ENCODE measurements at regions not wholly inside any gene's neighbourhood (a gene's known extent, or its start where the extent isn't known, plus 50 kb on each side); places are given as distances from the start of the nearest gene placed in this dataset.

DNA sequence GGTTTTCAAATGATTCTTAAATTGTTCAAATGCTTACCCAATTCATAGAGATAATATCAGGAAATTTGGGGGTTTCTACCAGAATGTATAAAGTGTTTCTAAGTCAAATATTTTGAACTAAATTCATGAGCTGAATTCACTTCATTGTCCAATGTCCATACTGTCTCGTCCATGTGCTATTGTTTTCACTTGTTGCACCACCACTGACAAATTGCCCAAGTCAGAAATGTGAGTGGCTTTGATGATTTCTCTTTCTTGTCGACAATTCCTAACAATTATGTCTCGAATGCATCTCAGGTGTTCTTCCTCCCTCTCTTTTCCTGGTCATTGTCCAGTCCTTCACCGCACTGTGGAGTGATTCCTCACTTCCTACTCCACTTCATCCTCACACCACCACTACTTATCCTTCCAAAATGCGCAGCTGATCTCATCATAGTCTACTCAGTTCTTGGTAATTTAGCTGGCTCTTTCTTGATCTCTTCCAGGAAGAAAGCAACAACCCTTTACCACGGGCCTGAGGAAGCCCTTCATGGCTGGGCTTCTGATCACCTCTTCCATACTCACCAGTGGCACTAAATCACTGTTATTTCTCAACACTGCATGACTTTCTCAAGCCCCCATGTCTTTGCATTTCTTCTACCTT lies 161.1 kb downstream of the FOXA2 start:
- Histone ChIP-seq H3K27me3 (ENCODE audit: insufficient read depth, poor library complexity, severe bottlenecking) (no peaks in the 10 kb centered on the region), H3K4me3 (replicated peaks; ENCODE audit: insufficient read depth, low read length) (no peak overlapping the region), H3K27ac (replicated peaks) (no peak overlapping the region)
- no peak for TF ChIP-seq POLR2AphosphoS5 (IDR thresholded peaks at IDR 0.05; ENCODE audit: low read depth)
- TF ChIP-seq GABPA (IDR thresholded peaks at IDR 0.05; ENCODE audit: low read depth): no peak
- TF ChIP-seq SPI1 (IDR thresholded peaks at IDR 0.05; ENCODE audit: borderline replicate concordance, low read depth): no peak
- TF ChIP-seq, protein P1, sequence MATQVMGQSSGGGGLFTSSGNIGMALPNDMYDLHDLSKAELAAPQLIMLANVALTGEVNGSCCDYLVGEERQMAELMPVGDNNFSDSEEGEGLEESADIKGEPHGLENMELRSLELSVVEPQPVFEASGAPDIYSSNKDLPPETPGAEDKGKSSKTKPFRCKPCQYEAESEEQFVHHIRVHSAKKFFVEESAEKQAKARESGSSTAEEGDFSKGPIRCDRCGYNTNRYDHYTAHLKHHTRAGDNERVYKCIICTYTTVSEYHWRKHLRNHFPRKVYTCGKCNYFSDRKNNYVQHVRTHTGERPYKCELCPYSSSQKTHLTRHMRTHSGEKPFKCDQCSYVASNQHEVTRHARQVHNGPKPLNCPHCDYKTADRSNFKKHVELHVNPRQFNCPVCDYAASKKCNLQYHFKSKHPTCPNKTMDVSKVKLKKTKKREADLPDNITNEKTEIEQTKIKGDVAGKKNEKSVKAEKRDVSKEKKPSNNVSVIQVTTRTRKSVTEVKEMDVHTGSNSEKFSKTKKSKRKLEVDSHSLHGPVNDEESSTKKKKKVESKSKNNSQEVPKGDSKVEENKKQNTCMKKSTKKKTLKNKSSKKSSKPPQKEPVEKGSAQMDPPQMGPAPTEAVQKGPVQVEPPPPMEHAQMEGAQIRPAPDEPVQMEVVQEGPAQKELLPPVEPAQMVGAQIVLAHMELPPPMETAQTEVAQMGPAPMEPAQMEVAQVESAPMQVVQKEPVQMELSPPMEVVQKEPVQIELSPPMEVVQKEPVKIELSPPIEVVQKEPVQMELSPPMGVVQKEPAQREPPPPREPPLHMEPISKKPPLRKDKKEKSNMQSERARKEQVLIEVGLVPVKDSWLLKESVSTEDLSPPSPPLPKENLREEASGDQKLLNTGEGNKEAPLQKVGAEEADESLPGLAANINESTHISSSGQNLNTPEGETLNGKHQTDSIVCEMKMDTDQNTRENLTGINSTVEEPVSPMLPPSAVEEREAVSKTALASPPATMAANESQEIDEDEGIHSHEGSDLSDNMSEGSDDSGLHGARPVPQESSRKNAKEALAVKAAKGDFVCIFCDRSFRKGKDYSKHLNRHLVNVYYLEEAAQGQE (IDR thresholded peaks at IDR 0.05; ENCODE audit: insufficient replicate concordance, low read depth): no peak
- TF ChIP-seq, protein P2, sequence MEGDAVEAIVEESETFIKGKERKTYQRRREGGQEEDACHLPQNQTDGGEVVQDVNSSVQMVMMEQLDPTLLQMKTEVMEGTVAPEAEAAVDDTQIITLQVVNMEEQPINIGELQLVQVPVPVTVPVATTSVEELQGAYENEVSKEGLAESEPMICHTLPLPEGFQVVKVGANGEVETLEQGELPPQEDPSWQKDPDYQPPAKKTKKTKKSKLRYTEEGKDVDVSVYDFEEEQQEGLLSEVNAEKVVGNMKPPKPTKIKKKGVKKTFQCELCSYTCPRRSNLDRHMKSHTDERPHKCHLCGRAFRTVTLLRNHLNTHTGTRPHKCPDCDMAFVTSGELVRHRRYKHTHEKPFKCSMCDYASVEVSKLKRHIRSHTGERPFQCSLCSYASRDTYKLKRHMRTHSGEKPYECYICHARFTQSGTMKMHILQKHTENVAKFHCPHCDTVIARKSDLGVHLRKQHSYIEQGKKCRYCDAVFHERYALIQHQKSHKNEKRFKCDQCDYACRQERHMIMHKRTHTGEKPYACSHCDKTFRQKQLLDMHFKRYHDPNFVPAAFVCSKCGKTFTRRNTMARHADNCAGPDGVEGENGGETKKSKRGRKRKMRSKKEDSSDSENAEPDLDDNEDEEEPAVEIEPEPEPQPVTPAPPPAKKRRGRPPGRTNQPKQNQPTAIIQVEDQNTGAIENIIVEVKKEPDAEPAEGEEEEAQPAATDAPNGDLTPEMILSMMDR (IDR thresholded peaks at IDR 0.05; ENCODE audit: insufficient read depth, low read length): no peak
- no peak for DNase-seq (ENCODE audit: low read depth in 1 of 2, low spot score in 1 of 2)

DNA sequence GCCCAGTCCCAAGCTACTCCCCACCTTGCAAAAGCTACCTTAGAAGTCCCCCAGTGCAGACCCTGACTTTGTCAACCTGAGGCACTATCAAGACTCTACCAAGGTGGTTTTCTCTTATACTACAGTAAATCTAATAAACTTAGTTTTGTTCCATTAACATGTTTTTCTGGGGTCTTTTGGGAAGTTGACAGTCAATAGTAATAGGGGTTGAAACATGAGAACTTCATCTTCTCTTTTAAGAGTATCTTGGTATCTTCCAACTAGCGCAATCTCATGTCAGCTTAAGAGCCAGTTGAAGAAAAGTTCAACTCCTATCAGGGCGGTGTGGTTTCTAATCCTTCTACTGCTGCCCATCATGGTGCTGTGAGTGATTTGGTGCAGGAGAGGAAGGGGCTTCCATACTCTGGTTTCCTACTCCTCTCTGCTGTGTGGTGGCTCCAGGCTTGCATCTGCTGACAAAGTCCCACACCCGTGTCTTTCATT lies 164.2 kb downstream of the FOXA2 start:
- Histone ChIP-seq H3K27me3 (ENCODE audit: insufficient read depth, poor library complexity, severe bottlenecking) (no peaks in the 10 kb centered on the region), H3K4me3 (replicated peaks; ENCODE audit: insufficient read depth, low read length) (no peak overlapping the region), H3K27ac (replicated peaks) (no peak overlapping the region)
- TF ChIP-seq SPI1 (IDR thresholded peaks at IDR 0.05; ENCODE audit: borderline replicate concordance, low read depth) (no peak), GABPA (IDR thresholded peaks at IDR 0.05; ENCODE audit: low read depth) (no peak), POLR2AphosphoS5 (IDR thresholded peaks at IDR 0.05; ENCODE audit: low read depth) (no peak)
- TF ChIP-seq, protein P1 (IDR thresholded peaks at IDR 0.05; ENCODE audit: insufficient replicate concordance, low read depth): no peak
- TF ChIP-seq, protein P2 (IDR thresholded peaks at IDR 0.05; ENCODE audit: insufficient read depth, low read length): no peak
- no peak for DNase-seq (ENCODE audit: low read depth in 1 of 2, low spot score in 1 of 2)

DNA sequence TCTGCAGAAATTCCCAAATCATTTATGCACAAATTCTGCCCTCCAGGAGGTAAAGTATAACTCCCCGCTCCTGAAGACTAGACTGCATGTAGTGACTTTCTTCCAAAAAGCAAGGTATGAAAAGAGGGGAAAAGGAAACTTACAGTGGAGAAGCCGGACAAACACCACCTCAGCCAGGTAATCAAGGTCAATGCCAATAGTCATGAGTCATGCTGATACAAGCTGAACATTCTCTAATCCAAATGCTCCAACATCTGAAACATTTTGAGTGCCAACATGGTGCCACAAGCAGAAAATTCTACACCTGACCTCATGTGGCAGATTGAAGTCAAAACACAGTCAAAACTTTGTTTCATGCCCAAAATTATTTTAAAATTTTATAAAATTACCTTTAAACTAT lies 165.6 kb downstream of the FOXA2 start:
- H3K4me3 ChIP-seq (replicated peaks; ENCODE audit: insufficient read depth, low read length): no peak overlapping the region
- no peak for DNase-seq (ENCODE audit: low read depth in 1 of 2, low spot score in 1 of 2)
- no peaks in the 10 kb centered on the region for H3K27me3 ChIP-seq (ENCODE audit: insufficient read depth, poor library complexity, severe bottlenecking)

DNA sequence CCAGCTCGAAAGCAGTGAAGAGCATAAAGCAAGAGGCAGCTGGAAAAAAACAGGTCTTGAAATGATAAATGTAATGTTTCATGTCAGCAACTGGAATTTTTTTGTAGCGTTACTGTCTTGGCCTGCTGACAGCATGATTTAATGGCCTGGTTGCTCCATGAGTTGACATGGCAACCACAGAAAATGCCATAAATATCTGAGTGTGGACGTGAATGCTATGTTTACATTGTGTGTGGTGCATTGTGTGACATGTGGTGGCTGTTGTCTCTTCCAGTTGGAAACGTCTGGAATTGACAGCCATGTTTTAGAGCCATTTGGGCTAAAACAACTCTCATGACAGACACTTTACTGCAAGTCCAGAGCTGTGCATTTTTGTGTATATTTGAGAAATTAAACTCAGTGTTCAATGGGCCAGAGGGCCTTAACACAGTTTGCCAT lies 170.0 kb downstream of the FOXA2 start:
- DNase-seq (ENCODE audit: low read depth in 1 of 2, low spot score in 1 of 2): no peak
- no peak overlapping the region for H3K4me3 ChIP-seq (replicated peaks; ENCODE audit: insufficient read depth, low read length)
- H3K27ac ChIP-seq (replicated peaks): no peak overlapping the region
- TF ChIP-seq POLR2AphosphoS5 (IDR thresholded peaks at IDR 0.05; ENCODE audit: low read depth) (no peak), GABPA (IDR thresholded peaks at IDR 0.05; ENCODE audit: low read depth) (no peak), SPI1 (IDR thresholded peaks at IDR 0.05; ENCODE audit: borderline replicate concordance, low read depth) (no peak)
- TF ChIP-seq, protein P1 (IDR thresholded peaks at IDR 0.05; ENCODE audit: insufficient replicate concordance, low read depth): no peak
- TF ChIP-seq, protein P2 (IDR thresholded peaks at IDR 0.05; ENCODE audit: insufficient read depth, low read length): no peak
- H3K27me3 ChIP-seq (ENCODE audit: insufficient read depth, poor library complexity, severe bottlenecking): no peaks in the 10 kb centered on the region

More for the DNA sequence above, 165.6 kb downstream of the FOXA2 start:
- H3K27ac ChIP-seq (replicated peaks): no peak overlapping the region
- no peak for TF ChIP-seq SPI1 (IDR thresholded peaks at IDR 0.05; ENCODE audit: borderline replicate concordance, low read depth)

All from HL-60 (cell line).